SJSA1 (cell line): ENCODE measurements at regions not wholly inside any gene's neighbourhood (a gene's known extent, or its start where the extent isn't known, plus 50 kb on each side); places are given as distances from the start of the nearest gene placed in this dataset.

Experiments used
- DNase-seq, 2 experiments: peaks; one replicate each; pipeline ENCODE4 v3.0.0-alpha.2; 2015 to 2020; ENCODE audit warnings: low spot score in 2 of 2, low read depth in 1 of 2
- H3K27ac ChIP-seq: fragments of 250-450 bp; sonication (Bioruptor Pico); 2 replicates; pipeline ENCODE4 v1.5.1; 2020; ENCODE audit warnings: mild to moderate bottlenecking, moderate library complexity
- H3K27me3 ChIP-seq: fragments of 250-450 bp; sonication (Bioruptor Pico); replicated peaks from 2 replicates; pipeline ENCODE4 v1.5.1; 2020; ENCODE audit warnings: mild to moderate bottlenecking, moderate library complexity
- H3K36me3 ChIP-seq: fragments of 250-450 bp; sonication (Bioruptor Pico); 2 replicates; pipeline ENCODE4 v1.5.1; 2020; ENCODE audit warnings: mild to moderate bottlenecking
- H3K4me1 ChIP-seq: fragments of 250-450 bp; sonication (Bioruptor Pico); replicated peaks from 2 replicates; pipeline ENCODE4 v1.6.1; 2021; ENCODE audit warnings: mild to moderate bottlenecking
- H3K4me3 ChIP-seq: fragments of 250-450 bp; sonication (Bioruptor Pico); 2 replicates; pipeline ENCODE4 v1.5.1; 2020; ENCODE audit warnings: mild to moderate bottlenecking
- H3K9me3 ChIP-seq: fragments of 250-450 bp; sonication (Bioruptor Pico); replicated peaks from 2 replicates; pipeline ENCODE4 v1.5.1; 2020; ENCODE audit warnings: mild to moderate bottlenecking

GRCh38 chr22:22398530-22399327, 109.8 kb downstream of the ZNF280B start:
- no peak overlapping the region for H3K27ac ChIP-seq
- no peaks in the 10 kb centered on the region; the same call in 1 of the 2 replicates for H3K4me1 ChIP-seq
- peak in 1 of 2 experiments; percentile 18 for DNase-seq
- no peak overlapping the region for H3K4me3 ChIP-seq
- H3K36me3 ChIP-seq: no peaks in the 10 kb centered on the region
- 0 out of 2 replicates have a peak, but pooled peaks cover 3% of the 10 kb centered on the region for H3K27me3 ChIP-seq
- H3K9me3 ChIP-seq: no peaks in the 10 kb centered on the region

GRCh38 chr22:22400099-22400498, 108.4 kb downstream of the ZNF280B start:
- Histone ChIP-seq H3K27ac (no peak overlapping the region), H3K4me3 (no peak overlapping the region), H3K27me3 (0 out of 2 replicates have a peak, but pooled peaks cover 3% of the 10 kb centered on the region), H3K36me3 (no peaks in the 10 kb centered on the region), H3K4me1 (no peaks in the 10 kb centered on the region; the same call in 1 of the 2 replicates), H3K9me3 (no peaks in the 10 kb centered on the region)
- no peak for DNase-seq

- DNase-seq: peak in 1 of 2 experiments; percentile 14
- H3K4me1 ChIP-seq: no peaks in the 10 kb centered on the region; the same call in 1 of the 2 replicates
- H3K9me3 ChIP-seq: no peaks in the 10 kb centered on the region
- 0 out of 2 replicates have a peak, but pooled peaks cover 3% of the 10 kb centered on the region for H3K27me3 ChIP-seq
- H3K36me3 ChIP-seq: no peaks in the 10 kb centered on the region
- H3K4me3 ChIP-seq: no peak overlapping the region
- no peak overlapping the region for H3K27ac ChIP-seq
Observed at GRCh38 chr22:22400964-22401363, 107.6 kb downstream of the ZNF280B start.

DNA sequence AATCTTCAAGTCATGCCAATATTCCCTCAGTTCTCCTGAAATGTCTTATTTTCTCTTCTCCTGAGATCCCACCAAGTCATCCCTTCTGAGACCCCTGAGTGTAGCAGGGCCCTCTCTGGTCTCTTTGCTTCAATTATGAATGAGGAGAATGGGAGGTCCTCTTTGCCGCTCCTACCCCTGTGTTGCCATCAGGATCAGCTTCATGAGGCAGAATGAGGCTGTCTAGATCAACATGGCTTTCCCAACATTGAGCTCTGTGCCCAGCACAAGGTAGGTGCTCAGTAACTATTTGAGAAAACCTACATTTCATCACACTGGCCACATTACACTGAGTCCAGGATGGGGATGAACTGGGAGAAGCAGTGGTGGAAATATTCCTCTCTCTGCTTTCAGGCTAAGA, 107.2 kb downstream of the ZNF280B start:
- no peak overlapping the region for H3K27ac ChIP-seq
- H3K27me3 ChIP-seq: 0 out of 2 replicates have a peak, but pooled peaks cover 3% of the 10 kb centered on the region
- DNase-seq: peak in 1 of 2 experiments; percentile 15
- no peak overlapping the region for H3K4me3 ChIP-seq
- no peaks in the 10 kb centered on the region for H3K36me3 ChIP-seq
- no peaks in the 10 kb centered on the region; the same call in 1 of the 2 replicates for H3K4me1 ChIP-seq
- H3K9me3 ChIP-seq: no peaks in the 10 kb centered on the region

DNA sequence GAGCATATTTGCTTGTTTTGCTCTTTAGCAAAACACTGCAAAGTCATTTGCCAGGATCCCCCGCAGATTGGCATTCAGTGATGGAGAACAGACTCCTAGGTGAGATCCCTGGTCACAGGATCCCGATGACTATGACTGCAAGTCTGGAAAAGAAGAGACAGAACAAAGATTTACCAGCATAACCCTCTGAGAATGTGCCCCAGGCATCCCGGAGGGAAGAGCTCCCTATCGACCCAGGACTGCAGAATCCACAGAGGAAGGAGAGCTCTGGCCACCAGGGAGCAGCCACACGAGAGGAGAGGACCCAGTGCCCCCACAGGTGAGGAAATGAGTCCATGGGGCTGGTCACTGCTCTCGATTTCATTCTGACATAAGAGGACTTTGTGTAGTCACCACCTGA, 105.2 kb downstream of the ZNF280B start:
- DNase-seq: no peak
- 0 out of 2 replicates have a peak, but pooled peaks cover 3% of the 10 kb centered on the region for H3K27me3 ChIP-seq
- H3K9me3 ChIP-seq: no peaks in the 10 kb centered on the region
- H3K27ac ChIP-seq: no peak overlapping the region
- H3K36me3 ChIP-seq: no peaks in the 10 kb centered on the region
- no peak overlapping the region for H3K4me3 ChIP-seq
- no peaks in the 10 kb centered on the region for H3K4me1 ChIP-seq

GRCh38 chr22:22403771-22404170, 104.8 kb downstream of the ZNF280B start:
- H3K4me1 ChIP-seq: no peaks in the 10 kb centered on the region
- H3K27me3 ChIP-seq: peaks cover 6% of the 10 kb centered on the region; the same call in 1 of the 2 replicates
- DNase-seq: no peak
- H3K36me3 ChIP-seq: no peaks in the 10 kb centered on the region
- no peak overlapping the region for H3K4me3 ChIP-seq
- no peaks in the 10 kb centered on the region for H3K9me3 ChIP-seq
- H3K27ac ChIP-seq: no peak overlapping the region

GRCh38 chr22:22404598-22405284, 103.8 kb downstream of the ZNF280B start:
- no peak for DNase-seq
- H3K4me1 ChIP-seq: no peaks in the 10 kb centered on the region
- H3K4me3 ChIP-seq: no peak overlapping the region

GRCh38 chr22:22406445-22407027, 102.0 kb downstream of the ZNF280B start:
- DNase-seq: no peak
- Histone ChIP-seq H3K36me3 (no peaks in the 10 kb centered on the region), H3K27me3 (peaks cover 3% of the 10 kb centered on the region), H3K9me3 (no peaks in the 10 kb centered on the region), H3K4me3 (no peak overlapping the region), H3K27ac (no peak overlapping the region), H3K4me1 (no peaks in the 10 kb centered on the region)

More at GRCh38 chr22:22404598-22405284, 103.8 kb downstream of the ZNF280B start:
- H3K27me3 ChIP-seq: peaks cover 3% of the 10 kb centered on the region; the same call in 1 of the 2 replicates
- no peak overlapping the region for H3K27ac ChIP-seq
- no peaks in the 10 kb centered on the region for H3K36me3 ChIP-seq
- H3K9me3 ChIP-seq: no peaks in the 10 kb centered on the region

DNA sequence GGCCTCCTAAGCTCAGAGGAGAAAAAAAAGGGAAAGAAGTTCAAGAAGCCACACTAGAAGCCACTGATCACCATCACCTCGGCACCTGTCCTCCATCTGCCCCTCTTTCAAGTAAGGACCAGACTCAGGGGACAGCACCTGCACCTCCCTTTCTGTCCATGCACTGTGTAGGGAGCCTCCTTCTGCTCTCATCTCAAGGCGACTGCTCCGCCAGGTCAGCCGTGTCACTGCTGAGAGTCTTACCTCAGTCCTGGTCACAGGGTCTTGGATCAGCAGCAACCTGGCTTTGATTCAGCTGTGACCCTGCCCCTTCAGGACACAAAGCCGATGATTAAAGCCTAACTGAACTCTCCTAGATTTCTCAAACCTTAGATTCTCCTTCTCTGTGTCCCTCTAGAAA, 101.5 kb downstream of the ZNF280B start:
- Histone ChIP-seq H3K27ac (no peak overlapping the region), H3K36me3 (no peaks in the 10 kb centered on the region), H3K9me3 (no peaks in the 10 kb centered on the region), H3K4me1 (no peaks in the 10 kb centered on the region), H3K4me3 (no peak overlapping the region), H3K27me3 (peaks cover 7% of the 10 kb centered on the region)
- DNase-seq: no peak

- Histone ChIP-seq H3K27ac (no peak overlapping the region), H3K4me1 (no peaks in the 10 kb centered on the region), H3K4me3 (no peak overlapping the region), H3K36me3 (no peaks in the 10 kb centered on the region), H3K9me3 (no peaks in the 10 kb centered on the region), H3K27me3 (peaks cover 13% of the 10 kb centered on the region)
- DNase-seq: no peak
Observed at GRCh38 chr22:22408269-22408668, 100.3 kb downstream of the ZNF280B start.

- no peaks in the 10 kb centered on the region for H3K9me3 ChIP-seq
- no peaks in the 10 kb centered on the region for H3K4me1 ChIP-seq
- H3K27me3 ChIP-seq: peaks cover 13% of the 10 kb centered on the region
- DNase-seq: no peak
- H3K4me3 ChIP-seq: no peak overlapping the region
- H3K36me3 ChIP-seq: no peaks in the 10 kb centered on the region
- no peak overlapping the region for H3K27ac ChIP-seq
Observed at GRCh38 chr22:22408731-22409696, 99.5 kb downstream of the ZNF280B start.

DNA sequence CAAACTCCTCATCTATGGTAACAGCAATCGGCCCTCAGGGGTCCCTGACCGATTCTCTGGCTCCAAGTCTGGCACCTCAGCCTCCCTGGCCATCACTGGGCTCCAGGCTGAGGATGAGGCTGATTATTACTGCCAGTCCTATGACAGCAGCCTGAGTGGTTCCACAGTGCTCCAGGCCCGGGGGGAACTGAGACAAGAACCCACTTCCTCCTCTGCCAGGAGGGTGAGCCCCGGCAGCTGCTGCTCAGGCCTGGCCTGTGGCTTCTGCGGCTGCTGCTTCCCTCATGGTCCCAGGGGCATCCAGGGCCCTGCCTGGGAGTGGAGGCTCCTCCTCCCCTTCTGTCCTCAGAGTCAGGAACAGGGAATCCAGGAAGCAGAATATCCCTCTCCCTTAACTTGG, 98.4 kb downstream of the ZNF280B start:
- H3K27ac ChIP-seq: no peak overlapping the region
- H3K27me3 ChIP-seq: peaks cover 18% of the 10 kb centered on the region
- no peaks in the 10 kb centered on the region for H3K9me3 ChIP-seq
- DNase-seq: no peak
- H3K4me1 ChIP-seq: no peaks in the 10 kb centered on the region
- H3K4me3 ChIP-seq: no peak overlapping the region
- H3K36me3 ChIP-seq: no peaks in the 10 kb centered on the region

DNA sequence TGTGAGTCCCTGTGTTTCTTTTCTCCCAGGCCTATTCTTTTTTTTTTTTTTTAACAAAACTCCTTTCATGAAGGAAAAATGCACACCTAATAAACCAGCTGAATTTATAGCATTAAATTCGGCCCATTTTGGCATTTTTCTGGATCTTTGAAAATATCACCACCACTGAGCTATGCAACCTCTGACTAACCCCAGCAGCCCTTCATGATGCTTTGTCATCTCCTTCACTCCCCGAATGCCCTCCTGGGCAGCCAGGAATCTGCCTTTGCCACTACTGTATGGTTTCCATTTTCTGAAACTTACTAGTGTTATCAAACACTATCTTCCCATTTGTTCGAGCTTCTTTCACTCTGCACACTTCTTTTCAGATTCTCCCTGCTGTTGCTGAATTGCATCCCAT, 97.9 kb downstream of the ZNF280B start:
- H3K27me3 ChIP-seq: peaks cover 18% of the 10 kb centered on the region
- no peaks in the 10 kb centered on the region for H3K9me3 ChIP-seq
- no peak overlapping the region for H3K4me3 ChIP-seq
- H3K36me3 ChIP-seq: no peaks in the 10 kb centered on the region
- H3K27ac ChIP-seq: no peak overlapping the region
- no peak for DNase-seq
- H3K4me1 ChIP-seq: no peaks in the 10 kb centered on the region
